Cardiac septum (tissue), 1 donor: ENCODE measurements at regions not wholly inside any gene's neighbourhood (a gene's known extent, or its start where the extent isn't known, plus 50 kb on each side); places are given as distances from the start of the nearest gene placed in this dataset.
"Not testable (repeated sequence)": the region's sequence is repeated elsewhere in the genome, so short reads cannot be mapped to it uniquely, and the experiment has no call there.

Experiments used
- DNase-seq: peaks from one replicate; pipeline ENCODE4 v3.0.0-alpha.2; 2020; ENCODE audit warnings: low spot score
- intact Hi-C: fragments of 100-400 bp; cut with DNase I; formaldehyde crosslinking; loops from one replicate; pipeline ENCODE4 v1.14.0; 2022
- donor health status: DM: no; HTN: no; CAD: no.

GRCh38 chr1:114274621-114275317 lies 121.1 kb upstream of the SYT6 start:
- DNase-seq: no peak
- intact Hi-C loops: no loop called here

DNA sequence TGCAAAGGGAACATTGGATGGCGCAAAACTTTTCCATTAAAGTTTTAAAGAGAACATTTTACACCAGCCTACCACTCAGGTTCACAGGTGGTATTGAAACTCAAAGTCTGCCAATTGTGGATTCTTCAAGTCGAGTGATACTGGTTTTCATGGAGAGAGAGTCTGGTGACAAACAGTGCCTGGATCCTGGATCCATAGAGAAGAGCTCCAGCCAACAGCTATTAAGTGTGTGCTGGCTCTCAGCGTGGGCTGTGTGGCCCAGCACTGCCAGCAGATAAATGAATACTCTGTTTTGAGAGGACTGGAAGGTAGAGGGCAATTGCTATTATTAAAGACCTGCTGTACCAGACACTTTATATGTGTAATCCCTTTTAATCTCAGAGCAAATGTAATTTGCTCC lies 118.9 kb upstream of the SYT6 start:
- intact Hi-C loops: no loop called here
- DNase-seq: no peak

DNA sequence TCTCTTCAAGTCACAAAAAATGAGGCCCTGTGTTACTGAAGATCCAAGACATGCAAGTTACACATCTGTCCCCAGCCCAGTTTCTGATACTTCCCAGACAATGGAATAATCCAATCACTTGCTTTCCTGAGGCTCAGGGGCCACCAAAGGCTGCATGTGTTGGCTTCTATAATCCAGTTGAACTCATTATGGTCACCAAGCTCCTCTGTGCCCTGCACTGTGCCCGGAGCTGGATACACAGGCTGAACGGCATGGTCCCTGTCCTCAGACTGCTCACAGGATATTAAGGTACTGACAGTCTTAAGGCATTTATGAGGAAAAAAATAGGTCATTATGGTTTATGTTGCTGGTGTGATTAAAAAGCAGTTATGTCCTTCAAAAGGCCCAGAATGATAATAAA lies 117.0 kb upstream of the SYT6 start:
- DNase-seq: no peak
- intact Hi-C loops: no loop called here

DNA sequence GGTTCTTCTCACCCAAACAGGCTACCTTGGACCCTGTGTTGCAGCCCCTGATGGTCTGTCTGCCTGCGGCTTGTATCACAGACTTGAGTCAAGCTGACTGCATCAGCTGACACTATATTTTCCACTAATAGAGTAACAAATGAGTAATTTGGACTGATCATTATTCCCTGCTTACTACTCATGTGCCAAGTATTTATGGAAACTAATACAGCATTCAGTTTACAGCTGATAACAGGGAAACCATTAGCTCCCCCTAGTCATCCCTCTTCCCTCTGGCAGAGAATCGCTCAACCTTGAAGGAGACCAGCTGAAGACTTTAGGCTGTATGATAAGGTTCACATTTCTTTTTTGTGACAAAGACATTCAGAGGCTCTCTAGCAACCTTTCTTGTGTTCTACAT lies 116.6 kb upstream of the SYT6 start:
- intact Hi-C loops: no loop called here
- DNase-seq: no peak

DNA sequence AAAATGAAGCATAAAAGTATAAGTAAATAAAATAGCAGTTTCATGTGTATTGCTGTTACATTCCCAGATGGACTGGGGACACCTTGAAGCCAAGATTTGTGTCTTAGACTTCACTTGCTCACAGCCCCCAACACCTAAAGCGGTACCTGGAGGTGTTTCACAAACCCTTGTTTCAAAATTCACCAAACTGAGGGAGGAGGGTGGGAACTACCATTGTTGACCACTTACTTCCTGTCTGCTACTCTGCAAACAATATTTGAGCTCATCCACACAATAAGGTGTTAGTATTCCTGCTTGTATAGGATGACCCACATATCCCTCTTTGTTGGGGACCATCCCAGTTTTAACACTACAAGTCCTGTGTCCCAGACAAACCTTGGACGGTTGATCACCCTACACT lies 115.9 kb upstream of the SYT6 start:
- no peak for DNase-seq
- intact Hi-C loops: no loop called here

GRCh38 chr1:114263343-114263742 lies 109.7 kb upstream of the SYT6 start:
- intact Hi-C loops: no loop called here

DNA sequence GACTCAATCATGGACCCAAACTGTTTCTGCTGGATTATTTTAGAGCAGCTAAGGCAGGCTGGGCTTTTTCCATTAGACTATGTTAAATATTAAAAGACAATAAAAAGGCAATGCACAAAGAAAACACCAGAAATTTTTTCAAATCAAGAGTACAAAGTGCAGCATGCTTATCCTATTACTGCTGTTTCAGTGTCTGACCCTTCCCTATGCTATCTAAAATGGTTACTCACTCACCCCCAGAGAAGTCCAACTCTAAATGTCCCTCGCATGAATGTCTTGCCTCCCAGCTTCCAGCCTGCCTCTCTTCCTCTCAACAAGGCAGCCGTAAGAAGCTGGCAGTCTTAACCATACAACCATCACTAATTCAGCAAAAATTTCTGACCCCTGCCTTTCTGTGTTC lies 108.7 kb upstream of the SYT6 start:
- intact Hi-C loops: no loop called here
- no peak for DNase-seq

More at GRCh38 chr1:114263343-114263742, 109.7 kb upstream of the SYT6 start:
- no peak for DNase-seq

GRCh38 chr1:114260805-114261484 lies 107.3 kb upstream of the SYT6 start:
- intact Hi-C loops: no loop called here
- no peak for DNase-seq

DNA sequence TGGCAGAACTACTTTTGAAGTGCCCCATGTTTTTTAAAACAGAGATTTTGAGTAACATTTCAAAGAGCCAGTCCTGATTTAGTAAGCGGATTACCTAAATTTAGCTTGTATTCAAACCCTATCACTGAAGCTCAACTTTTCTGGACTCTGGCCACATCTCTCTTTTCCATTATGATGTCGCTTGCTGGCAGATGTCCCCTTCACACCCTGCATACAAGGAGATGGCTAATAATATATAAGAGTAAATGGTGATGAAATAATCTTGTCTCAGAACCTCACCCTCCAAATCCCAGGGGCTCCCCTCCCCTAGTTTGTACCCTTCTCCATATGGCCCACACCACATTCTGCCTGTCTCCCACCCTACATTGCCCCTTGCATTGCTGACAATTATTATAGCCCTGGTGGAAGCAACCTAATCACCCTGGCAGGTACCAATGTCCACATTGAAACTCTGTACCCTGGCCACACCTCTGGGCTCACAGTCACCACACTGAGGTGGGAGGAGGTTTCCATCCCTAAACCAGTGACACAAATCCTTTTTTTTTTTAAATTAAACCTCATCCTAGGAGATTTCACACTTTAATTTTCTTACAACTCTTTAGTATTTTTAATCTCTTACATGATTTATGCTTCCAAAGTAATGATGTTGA lies 106.0 kb upstream of the SYT6 start:
- no peak for DNase-seq

DNA sequence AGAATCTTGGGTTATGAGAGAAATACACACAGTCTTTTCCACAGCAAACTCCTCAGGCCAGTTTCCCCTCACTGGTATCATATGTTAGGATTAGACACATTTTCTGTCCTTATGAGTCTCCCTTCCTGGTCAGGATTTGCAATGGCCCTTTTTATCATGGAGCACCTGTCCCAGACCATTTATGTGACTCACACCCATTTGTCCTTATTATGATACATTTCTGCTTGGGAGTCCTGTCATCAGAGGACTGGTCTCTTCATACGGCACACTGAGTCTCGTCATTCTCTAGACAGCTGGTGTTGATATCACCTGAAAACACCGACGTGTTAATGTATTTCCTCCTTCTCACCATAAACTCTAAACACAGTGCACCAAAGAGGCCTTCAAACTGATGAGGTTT lies 105.0 kb upstream of the SYT6 start:
- intact Hi-C loops: no loop called here
- no peak for DNase-seq

More for the DNA sequence above, 106.0 kb upstream of the SYT6 start:
- intact Hi-C loops: no loop called here

DNA sequence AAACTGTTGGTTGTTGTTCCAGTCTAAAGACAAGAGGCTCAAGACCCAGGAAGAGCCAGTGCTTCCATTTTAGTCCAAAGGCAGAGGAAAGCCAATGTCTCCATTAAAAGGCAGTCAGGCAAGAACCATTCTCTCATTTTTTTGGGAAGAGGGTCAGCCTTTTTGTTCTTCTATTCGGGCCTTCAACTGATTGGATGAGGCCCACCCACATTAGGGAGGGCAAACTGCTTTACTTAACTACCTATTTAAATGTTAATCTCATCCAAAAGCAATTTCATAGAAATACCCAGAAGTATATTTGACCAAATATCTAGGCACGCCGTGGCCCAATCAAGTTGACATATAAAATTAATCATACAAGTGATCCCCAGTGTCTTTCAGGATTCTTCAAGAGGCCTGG lies 104.4 kb upstream of the SYT6 start:
- intact Hi-C loops: no loop called here
- no peak for DNase-seq

GRCh38 chr1:114257554-114257953 lies 103.9 kb upstream of the SYT6 start:
- intact Hi-C loops: no loop called here

DNA sequence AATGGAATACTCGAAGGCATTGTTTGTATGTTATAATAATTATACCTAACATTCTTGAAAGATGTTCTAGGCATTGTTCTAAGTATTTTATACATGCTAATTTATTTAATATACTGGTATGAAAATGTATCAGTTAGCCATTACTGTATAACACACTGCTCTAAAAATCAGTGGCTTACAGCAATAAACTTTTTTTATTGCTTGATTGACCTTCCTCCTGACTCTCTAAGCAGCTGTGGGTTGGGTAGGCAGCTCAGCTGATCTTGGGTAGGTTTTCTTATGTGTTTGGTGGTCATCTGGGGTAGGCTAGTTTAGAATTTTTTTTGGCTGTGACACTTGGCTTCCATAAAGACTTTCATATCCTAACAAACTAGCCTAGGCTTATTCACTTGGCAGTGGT lies 100.2 kb upstream of the SYT6 start:
- intact Hi-C loops: no loop called here
- no peak for DNase-seq

More at GRCh38 chr1:114257554-114257953, 103.9 kb upstream of the SYT6 start:
- DNase-seq: no peak

- no peak for DNase-seq
- intact Hi-C loops: no loop called here
Observed at GRCh38 chr1:114251573-114251939, 97.9 kb upstream of the SYT6 start.

- intact Hi-C loops: no loop called here
- DNase-seq: no peak
Observed at GRCh38 chr1:114250683-114251572, 97.3 kb upstream of the SYT6 start.

DNA sequence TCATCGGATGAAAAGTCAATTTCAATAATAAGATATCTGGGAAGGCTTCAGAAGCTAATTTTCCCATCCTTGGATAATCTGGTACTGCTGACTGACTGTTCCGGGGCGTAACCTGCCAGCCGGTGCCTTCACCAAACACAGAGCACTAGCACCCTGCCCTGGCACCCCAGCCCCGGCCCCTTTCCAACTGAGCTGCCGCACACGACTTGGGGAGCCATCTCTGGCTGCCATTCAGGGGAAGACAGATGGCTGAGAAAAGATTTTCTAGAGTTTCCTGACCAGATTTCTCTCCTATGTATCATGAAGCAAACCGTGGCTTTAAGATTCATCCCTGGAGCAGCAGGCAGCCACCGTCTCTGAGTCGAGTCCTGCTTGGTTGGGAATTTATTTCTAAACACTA lies 96.0 kb upstream of the SYT6 start:
- no peak for DNase-seq
- intact Hi-C loops: no loop called here

DNA sequence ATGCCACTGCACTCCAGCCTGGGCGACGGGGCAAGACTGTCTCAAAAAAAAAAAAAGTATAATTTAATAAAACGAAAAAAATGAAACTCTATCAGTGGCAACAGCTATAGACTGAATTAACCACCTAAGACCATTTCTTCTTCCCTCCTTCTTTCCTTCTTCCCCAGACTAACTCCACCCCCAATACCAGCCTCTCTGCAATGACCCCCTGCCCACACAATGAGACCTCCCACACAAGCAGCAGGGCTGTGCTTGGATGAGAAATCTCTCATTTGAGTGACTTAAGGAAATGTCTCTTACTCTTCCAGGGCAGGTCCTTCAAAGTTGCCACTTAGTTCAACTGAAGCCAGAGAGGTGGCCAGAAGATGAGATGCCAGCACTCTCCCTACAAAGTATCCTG lies 94.5 kb upstream of the SYT6 start:
- intact Hi-C loops: no loop called here

DNA sequence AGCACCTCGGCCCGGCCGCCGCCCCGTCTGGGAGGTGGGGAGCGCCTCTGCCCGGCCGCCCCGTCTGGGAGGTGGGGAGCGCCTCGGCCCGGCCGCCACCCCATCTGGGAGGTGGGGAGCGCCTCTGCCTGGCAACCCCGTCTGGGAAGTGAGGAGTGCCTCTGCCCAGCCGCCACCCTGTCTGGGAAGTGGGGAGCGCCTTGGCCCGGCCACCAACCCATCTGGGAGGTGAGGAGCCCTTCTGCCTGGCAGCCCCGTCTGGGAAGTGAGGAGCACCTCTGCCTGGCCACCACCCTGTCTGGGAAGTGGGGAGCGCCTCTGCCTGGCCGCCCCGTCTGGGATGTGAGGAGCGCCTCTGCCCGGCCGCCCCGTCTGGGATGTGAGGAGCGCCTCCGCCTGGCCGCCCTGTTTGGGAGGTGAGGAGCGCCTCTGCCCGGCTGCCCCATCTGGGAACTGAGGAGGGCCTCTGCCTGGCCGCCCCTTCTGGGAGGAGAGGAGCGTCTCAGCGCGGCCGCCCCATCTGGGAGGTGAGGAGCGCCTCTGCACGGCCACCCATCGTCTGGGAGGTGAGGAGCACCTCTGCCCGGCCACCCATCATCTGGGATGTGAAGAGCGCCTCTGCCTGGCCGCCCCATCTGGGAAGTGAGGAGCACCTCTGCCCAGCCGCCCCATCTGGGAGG lies 89.0 kb upstream of the SYT6 start:
- intact Hi-C loops, DNase-seq: not testable (repeated sequence)

More for the DNA sequence above, 94.5 kb upstream of the SYT6 start:
- no peak for DNase-seq

- intact Hi-C loops: no loop called here
- no peak for DNase-seq
Observed at GRCh38 chr1:114238053-114238452, 84.4 kb upstream of the SYT6 start.

DNA sequence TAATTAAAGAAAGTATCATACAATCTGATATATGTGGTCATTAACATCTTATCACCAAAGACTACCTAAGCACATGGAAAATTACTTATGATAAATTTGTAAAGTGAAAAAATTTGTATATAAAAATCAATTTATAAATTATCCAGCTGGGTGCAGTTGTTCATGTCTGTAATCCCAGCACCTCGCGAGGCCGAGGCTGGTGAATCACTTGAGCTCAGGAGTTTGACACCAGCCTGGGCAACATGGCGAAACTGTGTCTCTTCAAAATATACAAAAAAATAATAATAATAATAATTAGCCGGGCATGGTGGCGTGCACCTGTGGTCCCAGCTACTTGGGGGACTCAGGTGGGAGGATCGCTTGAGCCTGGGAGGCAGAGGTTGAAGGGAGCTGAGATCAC lies 82.8 kb upstream of the SYT6 start:
- DNase-seq: no peak

More for the DNA sequence above, 82.8 kb upstream of the SYT6 start:
- intact Hi-C loops: no loop called here
